Kidney (tissue), 13 donors: ENCODE measurements at regions not wholly inside any gene's neighbourhood (a gene's known extent, or its start where the extent isn't known, plus 50 kb on each side); places are given as distances from the start of the nearest gene placed in this dataset.

Experiments used
- DNase-seq, 5 donors: peaks; one replicate each; pipeline ENCODE4 v3.0.0-alpha.2; 2013 to 2020
- FAIRE-seq: peaks from 2 replicates; lab custom pipeline; 2012; peaks lifted over from hg19 to GRCh38; lab: Jason Lieb, UNC
- H3K27ac ChIP-seq, 2 donors: one replicate each; pipeline ENCODE4 v1.7.0; 2013; ENCODE audit warnings: low read depth in 2 of 2, low read length in 2 of 2, inconsistent platforms in 1 of 2
- H3K27me3 ChIP-seq: one replicate; pipeline ENCODE4 v1.7.1; 2013; ENCODE audit warnings: low read length, inconsistent platforms; ENCODE audit not compliant: control insufficient read depth, insufficient read depth
- H3K36me3 ChIP-seq, 3 donors: one replicate each; pipeline versions ENCODE4 v1.7.0 to v1.7.1; 2013; ENCODE audit warnings: low read length in 3 of 3, control low read depth in 1 of 3, inconsistent platforms in 1 of 3; ENCODE audit not compliant: insufficient read depth in 3 of 3, control insufficient read depth in 2 of 3
- H3K4me1 ChIP-seq, 3 donors: one replicate each; pipeline versions ENCODE4 v1.7.0 to v1.7.1; 2013; ENCODE audit warnings: low read length in 3 of 3, inconsistent platforms in 1 of 3, low read depth in 1 of 3; ENCODE audit not compliant: control insufficient read depth in 2 of 3, insufficient read depth in 2 of 3
- H3K4me3 ChIP-seq, 3 donors: one replicate each; pipeline versions ENCODE4 v1.7.0 to v1.8.1; 2013; ENCODE audit warnings: low read length in 3 of 3, control low read depth in 1 of 3, inconsistent platforms in 1 of 3
- H3K9ac ChIP-seq, 3 donors: one replicate each; pipeline versions ENCODE4 v1.7.0 to v1.7.1; 2013; ENCODE audit warnings: low read length in 3 of 3, control low read depth in 1 of 3, inconsistent platforms in 1 of 3
- H3K9me3 ChIP-seq, 3 donors: one replicate each; pipeline versions ENCODE4 v1.7.0 to v1.7.1; 2013; ENCODE audit warnings: low read length in 3 of 3, control low read depth in 1 of 3, inconsistent platforms in 1 of 3; ENCODE audit not compliant: control insufficient read depth in 2 of 3, insufficient read depth in 1 of 3
- intact Hi-C: fragments of 100-400 bp; cut with DNase I; formaldehyde crosslinking; loops from one replicate; pipeline ENCODE4 v1.11.1; 2022
- TF ChIP-seq, protein P1 (sequence below): IDR thresholded peaks from 3 replicates; pipeline ENCODE4 v1.5.1; 2012; ENCODE audit warnings: mild to moderate bottlenecking, moderate library complexity, borderline replicate concordance; ENCODE audit not compliant: insufficient read depth; ENCODE audit errors: extremely low read depth
- donor health status: control.
- donor health status: control.
- donor health status: control.
- donor health status: control.
- donor health status: control.
- donor health status: DM: yes; HTN: yes; CAD: no.
- donor health status: Normal renal cell carcinoma (clear cell type).

DNA sequence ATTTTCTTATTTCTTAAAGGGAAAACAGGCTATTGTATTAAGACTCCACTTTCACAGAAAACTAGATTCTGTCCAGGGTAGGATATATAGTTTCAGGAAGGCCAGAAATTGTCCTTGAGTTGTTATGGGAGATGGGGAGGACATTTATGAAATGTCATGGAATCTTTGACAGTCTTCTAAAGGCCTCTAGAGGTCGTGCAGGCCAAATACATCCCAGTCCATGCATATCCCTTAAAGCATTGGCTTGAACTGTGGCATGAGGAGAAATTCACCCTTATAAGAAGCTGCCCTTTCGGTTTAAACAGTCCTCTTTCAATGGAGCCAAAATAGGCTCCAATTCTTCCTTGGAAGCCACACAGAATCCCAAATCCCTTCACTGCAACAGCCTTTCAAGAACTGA is 183.6 kb upstream of the NOCT start:
- no peak for FAIRE-seq
- no peaks in the 10 kb centered on the region for H3K27me3 ChIP-seq
- TF ChIP-seq, protein P1, sequence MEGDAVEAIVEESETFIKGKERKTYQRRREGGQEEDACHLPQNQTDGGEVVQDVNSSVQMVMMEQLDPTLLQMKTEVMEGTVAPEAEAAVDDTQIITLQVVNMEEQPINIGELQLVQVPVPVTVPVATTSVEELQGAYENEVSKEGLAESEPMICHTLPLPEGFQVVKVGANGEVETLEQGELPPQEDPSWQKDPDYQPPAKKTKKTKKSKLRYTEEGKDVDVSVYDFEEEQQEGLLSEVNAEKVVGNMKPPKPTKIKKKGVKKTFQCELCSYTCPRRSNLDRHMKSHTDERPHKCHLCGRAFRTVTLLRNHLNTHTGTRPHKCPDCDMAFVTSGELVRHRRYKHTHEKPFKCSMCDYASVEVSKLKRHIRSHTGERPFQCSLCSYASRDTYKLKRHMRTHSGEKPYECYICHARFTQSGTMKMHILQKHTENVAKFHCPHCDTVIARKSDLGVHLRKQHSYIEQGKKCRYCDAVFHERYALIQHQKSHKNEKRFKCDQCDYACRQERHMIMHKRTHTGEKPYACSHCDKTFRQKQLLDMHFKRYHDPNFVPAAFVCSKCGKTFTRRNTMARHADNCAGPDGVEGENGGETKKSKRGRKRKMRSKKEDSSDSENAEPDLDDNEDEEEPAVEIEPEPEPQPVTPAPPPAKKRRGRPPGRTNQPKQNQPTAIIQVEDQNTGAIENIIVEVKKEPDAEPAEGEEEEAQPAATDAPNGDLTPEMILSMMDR: no peak
- no peaks in the 10 kb centered on the region for H3K36me3 ChIP-seq
- no peak overlapping the region for H3K4me3 ChIP-seq
- no peak overlapping the region for H3K9ac ChIP-seq
- peaks cover 0 to 11% (median 6%) of the 10 kb centered on the region in 3 donors for H3K4me1 ChIP-seq
- no peaks in the 10 kb centered on the region for H3K9me3 ChIP-seq
- no peak for DNase-seq
- intact Hi-C loops: no loop called here
- no peak overlapping the region for H3K27ac ChIP-seq

GRCh38 chr4:138828926-138829325 is 186.7 kb upstream of the NOCT start:
- DNase-seq (no peak), FAIRE-seq (no peak)
- H3K27ac ChIP-seq: no peak overlapping the region
- H3K9ac ChIP-seq: no peak overlapping the region
- peaks cover 0 to 9% (median 5%) of the 10 kb centered on the region in 3 donors for H3K4me1 ChIP-seq
- TF ChIP-seq, protein P1: no peak
- no peak overlapping the region for H3K4me3 ChIP-seq
- H3K9me3 ChIP-seq: no peaks in the 10 kb centered on the region
- no peaks in the 10 kb centered on the region for H3K27me3 ChIP-seq
- intact Hi-C loops: no loop called here
- H3K36me3 ChIP-seq: no peaks in the 10 kb centered on the region

- Histone ChIP-seq H3K9me3 (no peaks in the 10 kb centered on the region), H3K27me3 (no peaks in the 10 kb centered on the region), H3K4me3 (no peak overlapping the region), H3K27ac (no peak overlapping the region), H3K4me1 (peaks cover 0 to 8% (median 0%) of the 10 kb centered on the region in 3 donors), H3K9ac (no peak overlapping the region), H3K36me3 (no peaks in the 10 kb centered on the region)
- intact Hi-C loops: no loop called here
- no peak for FAIRE-seq
- DNase-seq: no peak
- TF ChIP-seq, protein P1: no peak
These were observed 188.8 kb upstream of the NOCT start for GRCh38 chr4:138826754-138827153.

DNA sequence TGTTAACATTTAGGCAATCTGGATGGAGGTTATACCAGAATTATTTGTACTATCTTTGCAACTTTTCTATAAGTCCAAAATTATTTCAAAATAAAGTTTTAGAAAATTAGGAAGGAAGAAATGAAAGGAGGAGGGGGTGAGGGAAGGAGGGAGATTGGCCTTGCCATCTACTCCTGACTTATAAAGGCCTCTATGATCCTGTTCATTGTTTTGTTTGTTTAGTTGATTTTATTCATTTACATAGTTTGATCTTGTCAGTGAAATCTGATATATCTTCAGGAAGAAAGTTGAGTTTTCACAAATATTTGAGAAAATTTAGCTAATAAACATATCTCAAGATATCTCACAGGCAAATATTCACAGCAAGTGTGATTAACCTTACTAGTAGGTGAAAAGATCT is 189.3 kb upstream of the NOCT start:
- Histone ChIP-seq H3K9ac (no peak overlapping the region), H3K36me3 (no peaks in the 10 kb centered on the region), H3K27me3 (no peaks in the 10 kb centered on the region), H3K4me1 (peaks cover 0 to 8% (median 0%) of the 10 kb centered on the region in 3 donors), H3K27ac (no peak overlapping the region), H3K9me3 (no peaks in the 10 kb centered on the region), H3K4me3 (no peak overlapping the region)
- intact Hi-C loops: no loop called here
- TF ChIP-seq, protein P1: no peak
- FAIRE-seq: no peak
- DNase-seq: no peak
